Central memory CD4-positive, alpha-beta T cell (primary cell): ENCODE measurements at regions not wholly inside any gene's neighbourhood (a gene's known extent, or its start where the extent isn't known, plus 50 kb on each side); places are given as distances from the start of the nearest gene placed in this dataset.

Experiments used
- DNase-seq: peaks from one replicate; pipeline ENCODE4 v3.0.0; 2022

GRCh38 chr5:74336297-74336696, 304.2 kb downstream of the ENC1 start:
- no peak for DNase-seq

GRCh38 chr5:74334762-74335384, 305.7 kb downstream of the ENC1 start:
- no peak for DNase-seq

- DNase-seq = no peak
These were observed 306.3 kb downstream of the ENC1 start for GRCh38 chr5:74334062-74334761.

DNA sequence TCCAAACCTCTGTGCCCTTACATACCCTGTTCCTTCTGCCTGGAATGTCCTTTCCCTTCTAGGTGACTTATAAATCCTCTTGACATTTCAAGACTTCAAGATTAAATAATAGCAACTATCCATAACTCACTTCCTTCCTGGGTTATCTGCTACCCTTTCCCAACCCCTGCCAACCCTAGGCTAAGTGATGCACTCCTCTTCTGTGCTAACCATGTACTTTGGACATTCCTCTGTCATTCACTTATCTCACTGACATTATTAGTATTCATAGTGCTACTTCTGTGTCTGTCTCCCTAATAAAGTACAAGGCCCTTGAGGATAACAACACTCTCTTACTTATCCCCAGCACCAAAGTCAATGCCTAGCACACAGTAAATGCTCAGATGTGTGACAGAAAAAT, 307.1 kb downstream of the ENC1 start:
- DNase-seq = no peak

DNA sequence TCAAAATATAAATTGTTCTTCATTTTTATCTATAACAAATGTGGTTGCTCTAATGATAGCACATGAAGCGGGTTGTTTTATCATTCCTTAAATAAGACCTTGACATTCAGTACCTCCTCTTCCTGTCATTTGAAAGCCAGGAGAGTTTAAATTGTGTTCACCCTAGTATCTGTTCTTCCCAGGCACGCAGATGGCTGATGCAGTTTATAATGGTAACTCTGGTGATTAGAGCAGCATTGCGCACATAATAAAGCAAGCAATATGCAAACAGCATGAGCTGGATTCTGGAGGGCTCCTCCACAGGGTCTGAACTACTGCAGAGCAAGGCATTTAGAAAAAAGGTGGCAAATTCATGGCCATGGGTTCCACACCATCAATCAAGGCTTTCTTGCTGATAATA, 307.8 kb downstream of the ENC1 start:
- no peak for DNase-seq

GRCh38 chr5:74332006-74332405, 308.5 kb downstream of the ENC1 start:
- DNase-seq = no peak

DNA sequence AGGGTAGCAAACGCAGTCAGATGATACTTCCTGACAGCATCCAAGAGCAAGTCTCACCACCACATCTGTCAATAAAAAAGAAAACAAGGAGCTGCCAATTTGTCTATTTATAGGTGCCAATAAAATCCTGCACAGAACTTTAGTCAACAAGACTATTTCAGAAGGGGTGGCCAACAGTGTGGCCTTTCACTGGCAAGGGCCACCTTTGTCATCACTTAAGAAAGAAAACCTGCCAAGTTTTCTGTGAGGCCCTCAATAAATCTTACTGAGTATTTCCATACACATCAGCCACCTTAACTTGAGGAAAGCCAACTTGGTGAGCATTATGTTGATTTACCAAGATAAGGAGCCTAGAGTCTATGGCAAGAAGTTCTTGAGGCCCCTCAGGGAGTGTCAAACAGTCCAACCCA, 312.3 kb downstream of the ENC1 start:
- no peak for DNase-seq

- no peak for DNase-seq
These were observed 313.2 kb downstream of the ENC1 start for GRCh38 chr5:74327339-74327685.

DNA sequence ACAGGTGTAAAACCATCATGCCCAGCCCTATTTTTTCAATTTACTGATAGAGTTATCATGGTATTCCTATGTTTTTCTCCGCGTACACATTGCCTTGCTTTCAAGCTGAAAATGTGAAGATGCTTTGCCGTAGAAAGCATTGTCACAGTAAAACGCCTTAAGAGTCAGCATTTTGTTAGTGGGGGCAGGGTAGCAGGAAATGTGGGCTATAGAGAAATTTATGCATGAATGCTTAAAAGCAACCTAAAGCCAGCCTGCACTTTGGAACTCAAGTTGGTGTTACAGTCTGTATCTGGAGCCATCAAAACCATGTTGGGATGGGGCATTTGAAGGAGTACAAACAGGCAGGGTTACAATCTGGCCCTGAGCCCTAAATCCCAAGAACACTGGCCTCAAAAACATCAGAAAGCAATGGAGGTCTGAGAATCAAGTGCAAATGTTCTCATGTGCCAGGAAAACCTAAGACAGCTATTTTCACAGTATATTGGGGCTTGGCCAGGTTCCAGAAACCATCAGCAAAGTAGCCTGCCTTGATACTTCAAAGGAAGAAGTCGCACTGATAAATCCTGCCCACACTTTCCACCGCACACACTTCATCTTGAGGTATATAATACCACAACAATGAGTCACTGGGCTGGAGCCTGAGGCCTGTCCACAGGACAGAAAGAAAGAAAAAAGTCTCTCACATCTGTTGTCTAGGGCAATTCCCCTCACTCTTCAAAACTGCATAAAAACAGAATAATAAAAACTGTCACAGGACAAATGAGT, 313.8 kb downstream of the ENC1 start:
- peak; percentile 24 for DNase-seq

DNA sequence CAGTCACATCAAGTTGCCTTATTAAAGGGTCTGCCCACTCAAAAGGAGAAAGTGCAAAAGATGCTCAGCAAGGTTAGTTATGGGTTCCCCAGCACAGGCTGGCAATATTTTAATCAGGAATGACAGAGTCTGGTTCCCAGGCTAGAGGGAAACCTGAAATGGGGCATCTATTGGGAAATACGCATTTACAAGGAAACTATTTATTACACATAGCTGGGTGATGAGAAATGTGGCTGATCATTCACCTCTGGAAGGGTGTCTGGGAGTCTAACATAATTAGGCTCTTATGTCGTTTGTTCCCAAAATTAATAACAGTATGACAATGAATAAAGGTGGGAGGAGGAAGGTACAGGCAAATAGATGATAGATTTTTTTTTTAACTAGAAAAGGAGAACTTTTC, 314.7 kb downstream of the ENC1 start:
- DNase-seq = no peak

- no peak for DNase-seq
These were observed 316.0 kb downstream of the ENC1 start for GRCh38 chr5:74324556-74324955.

DNA sequence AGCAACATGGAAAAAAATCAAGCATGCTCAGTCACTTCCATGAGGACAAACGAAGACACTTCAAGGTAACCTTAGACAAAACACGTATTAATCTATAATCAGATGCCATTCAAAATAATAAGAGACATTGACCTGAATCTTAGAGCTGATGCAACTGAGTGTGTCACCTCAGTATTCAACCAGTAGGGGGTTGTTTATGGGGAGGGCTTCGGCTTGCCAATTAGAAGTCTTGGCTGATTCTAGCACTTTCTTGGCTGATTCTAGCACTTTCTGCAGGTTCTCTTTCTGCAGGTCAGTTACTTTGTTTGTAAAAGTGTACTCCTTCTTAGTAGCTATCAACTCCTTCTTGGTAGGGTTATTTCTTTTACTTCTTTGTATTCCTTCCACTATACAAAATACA, 317.6 kb downstream of the ENC1 start:
- DNase-seq = no peak

DNA sequence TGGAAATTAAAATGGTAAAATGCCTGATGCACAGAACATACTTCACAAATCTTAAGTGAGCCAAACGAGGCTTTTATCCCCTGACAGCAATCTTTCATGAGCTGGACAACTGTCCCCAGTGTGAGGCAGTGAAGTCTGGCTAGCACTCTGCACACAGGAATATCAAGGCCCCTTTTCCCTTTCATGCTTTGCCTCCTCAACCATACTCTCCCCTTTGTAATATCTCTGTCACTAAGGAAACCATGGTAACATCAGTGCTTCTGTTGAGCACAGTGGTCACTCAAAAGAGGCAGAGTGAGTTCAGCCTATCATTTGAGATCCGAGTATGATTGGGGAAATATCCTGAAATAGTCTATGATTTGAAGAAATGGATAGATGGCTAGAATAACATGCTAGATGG, 318.3 kb downstream of the ENC1 start:
- no peak for DNase-seq

DNA sequence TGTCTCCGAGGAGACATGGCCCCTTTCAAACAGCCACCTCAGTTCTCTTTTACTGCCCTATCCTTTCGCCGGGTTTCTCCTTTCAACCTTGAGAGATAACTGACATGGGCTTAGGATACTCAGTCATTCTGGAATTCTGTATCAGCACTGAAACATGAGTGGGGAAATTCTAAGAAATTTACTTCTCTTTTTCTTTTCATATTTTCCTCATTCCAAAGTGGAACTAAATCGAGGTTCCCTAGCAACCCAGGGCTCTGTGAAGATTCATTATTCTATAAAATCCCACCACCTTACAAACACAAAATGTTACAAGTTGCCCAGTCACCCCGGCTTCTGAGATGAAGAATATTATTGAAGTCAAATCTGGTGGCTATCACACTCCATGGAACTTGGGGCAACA, 319.2 kb downstream of the ENC1 start:
- DNase-seq = no peak

DNA sequence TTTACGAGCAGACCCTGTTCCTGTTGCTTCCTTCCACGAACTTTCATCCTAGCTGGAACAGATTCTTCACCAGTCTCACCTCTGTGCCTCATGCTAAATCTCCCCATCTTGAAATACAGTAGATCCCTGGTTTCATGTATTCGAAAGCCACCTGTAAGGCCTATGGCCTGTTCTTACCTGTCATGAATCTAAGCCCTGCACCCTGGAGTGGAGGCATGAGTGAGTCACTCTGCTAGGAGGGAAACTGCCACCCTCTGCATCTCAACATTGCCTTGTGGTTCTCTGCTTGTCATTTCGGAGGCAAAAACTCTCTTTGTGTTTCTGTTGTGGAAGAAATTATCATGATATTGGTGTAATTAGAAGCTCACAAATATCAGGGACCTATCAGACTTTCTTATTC, 320.0 kb downstream of the ENC1 start:
- no peak for DNase-seq

- no peak for DNase-seq
These were observed 321.5 kb downstream of the ENC1 start for GRCh38 chr5:74319076-74319475.

- no peak for DNase-seq
These were observed 324.4 kb downstream of the ENC1 start for GRCh38 chr5:74316064-74316603.

GRCh38 chr5:74314906-74315305, 325.6 kb downstream of the ENC1 start:
- no peak for DNase-seq

DNA sequence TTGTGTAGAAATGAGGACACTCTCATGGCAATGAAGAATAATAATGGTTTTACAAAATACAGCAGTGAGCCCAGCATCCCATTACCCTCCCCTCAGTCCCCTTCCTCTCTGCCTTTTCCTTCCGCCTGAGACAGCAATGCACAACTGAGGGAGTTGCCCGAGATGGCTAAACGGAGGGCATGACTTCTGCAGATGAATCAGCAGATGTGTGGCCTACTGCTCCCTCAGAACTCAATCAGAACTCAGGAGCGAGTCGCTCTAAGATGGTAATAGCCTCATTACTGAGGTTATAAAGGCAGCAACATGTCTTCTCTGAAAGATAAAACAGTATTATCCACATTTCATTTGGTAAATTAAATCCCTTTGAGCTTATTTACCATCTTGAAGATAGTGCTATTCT, 326.6 kb downstream of the ENC1 start:
- DNase-seq = no peak

- DNase-seq = no peak
These were observed 327.8 kb downstream of the ENC1 start for GRCh38 chr5:74312746-74313145.

DNA sequence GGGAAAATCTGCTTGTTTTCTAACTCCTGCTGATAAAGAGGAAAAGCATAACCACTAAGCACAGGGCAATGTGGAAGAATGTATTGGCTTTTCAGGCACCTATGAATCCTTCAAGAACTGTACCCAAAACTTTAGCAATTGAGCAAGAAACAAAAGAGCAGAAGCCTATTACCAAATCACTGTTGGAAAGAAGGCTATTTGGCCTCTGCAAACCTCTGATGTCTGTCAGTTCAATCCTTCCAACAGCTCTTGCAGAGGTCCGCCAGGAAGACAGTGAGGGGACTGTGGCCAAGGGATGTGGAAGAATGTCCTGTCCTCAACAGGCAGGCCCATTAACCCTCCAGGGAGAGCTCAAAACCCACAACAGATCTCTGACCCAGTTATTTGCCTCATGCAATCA, 328.6 kb downstream of the ENC1 start:
- no peak for DNase-seq

GRCh38 chr5:74310997-74311930, 329.3 kb downstream of the ENC1 start:
- no peak for DNase-seq

DNA sequence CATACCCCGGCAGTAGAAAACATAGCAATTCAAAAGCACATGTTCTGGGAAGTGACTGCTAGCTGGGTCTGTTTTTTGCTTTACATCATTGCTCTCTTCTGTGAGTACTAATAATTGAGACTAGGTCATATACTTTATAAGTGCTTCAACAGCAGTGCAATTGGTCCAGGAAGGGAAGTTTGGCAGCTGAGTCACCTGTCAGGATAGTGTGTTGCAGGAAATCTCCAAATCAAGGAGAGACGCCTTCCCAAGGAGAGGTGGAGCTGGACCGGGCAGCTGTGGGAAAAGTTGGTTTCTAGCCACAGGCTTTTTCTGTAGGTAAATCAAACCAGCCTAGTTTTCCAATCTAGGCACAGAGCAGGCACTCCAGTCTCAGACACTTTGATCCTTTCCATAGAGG, 330.1 kb downstream of the ENC1 start:
- DNase-seq = no peak
